Femur (tissue), 1 donor: ENCODE measurements at regions not wholly inside any gene's neighbourhood (a gene's known extent, or its start where the extent isn't known, plus 50 kb on each side); places are given as distances from the start of the nearest gene placed in this dataset.

Experiments used
- DNase-seq: peaks from one replicate; pipeline ENCODE4 v3.0.0-alpha.2; 2017

DNA sequence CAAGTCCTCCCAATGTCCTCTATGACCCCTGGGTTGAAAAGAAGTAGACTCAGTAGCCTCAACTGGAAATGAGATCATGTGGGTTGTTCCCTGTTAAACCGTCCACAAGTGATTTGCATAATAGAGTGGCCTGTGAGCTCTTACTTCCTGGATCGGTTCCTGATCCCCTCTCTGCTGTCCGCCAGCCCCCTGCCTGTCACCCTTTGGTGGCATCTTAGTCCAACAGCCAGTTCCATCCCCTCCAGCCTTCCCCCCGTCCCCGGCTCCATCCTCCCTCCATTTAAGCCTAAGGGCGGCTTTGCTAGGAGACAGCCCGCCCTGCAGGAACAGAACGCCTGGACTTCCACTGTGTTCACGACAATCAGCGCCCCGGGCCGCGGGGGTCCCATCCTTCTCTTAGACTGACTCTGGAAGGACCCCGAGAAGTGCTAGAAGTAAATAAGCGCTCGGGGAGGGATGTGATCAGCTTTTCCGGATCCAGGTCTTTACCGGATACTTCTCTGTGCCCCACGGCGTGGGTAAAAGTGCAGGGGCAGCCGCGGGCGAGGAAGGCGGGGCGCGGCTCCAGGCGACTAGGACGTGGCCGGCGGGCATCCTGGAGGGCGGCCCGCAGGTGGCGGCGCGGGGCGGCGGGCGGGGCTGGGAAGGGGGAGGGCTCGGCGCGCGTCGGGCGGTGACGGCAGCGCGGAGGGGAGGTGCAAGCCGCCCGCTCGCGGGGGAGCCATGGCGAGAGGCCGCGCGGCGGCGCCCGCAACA lies 51.2 kb upstream of the ULK4 start:
- peak; percentile 82 for DNase-seq

DNA sequence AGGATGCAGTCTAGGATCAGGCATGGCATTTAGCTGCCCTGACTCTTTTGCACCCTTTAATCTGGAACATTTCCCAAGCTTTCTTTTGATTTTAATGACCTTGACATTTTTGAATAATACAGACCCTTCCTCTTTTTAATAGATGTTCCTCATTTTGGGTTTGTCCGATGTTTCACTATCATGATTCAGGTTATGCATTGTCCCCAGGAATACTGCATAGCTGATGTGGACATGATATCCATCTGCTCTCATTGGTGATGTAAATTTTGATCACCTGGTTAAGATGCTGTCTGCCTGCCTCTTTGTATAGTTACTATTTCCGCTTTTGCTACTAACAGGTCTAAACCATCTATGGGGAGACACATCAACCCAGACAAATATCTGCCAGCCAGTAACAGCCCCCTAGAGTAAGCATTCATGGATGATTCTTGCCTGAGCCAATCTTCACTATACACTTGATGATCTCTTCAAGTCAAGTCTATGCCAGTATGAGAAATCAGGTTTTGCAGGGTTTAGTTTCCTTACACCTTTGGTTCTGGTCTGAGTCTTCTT lies 50.6 kb upstream of the ULK4 start:
- no peak for DNase-seq
